Keratinocyte (primary cell): ENCODE measurements at regions not wholly inside any gene's neighbourhood (a gene's known extent, or its start where the extent isn't known, plus 50 kb on each side); places are given as distances from the start of the nearest gene placed in this dataset.

ENCODE experiments used
- DNase-seq: peaks from one replicate; pipeline ENCODE4 v3.0.0-alpha.2; 2011; ENCODE audit warnings: low read depth, missing footprints, low spot score
- FAIRE-seq: peaks from 2 replicates; lab custom pipeline; 2011; peaks lifted over from hg19 to GRCh38; lab: Jason Lieb, UNC
- H2AFZ ChIP-seq: 2 replicates; pipeline ENCODE4 v1.6.0; 2012; ENCODE audit warnings: low read length, control low read depth, inconsistent platforms; ENCODE audit not compliant: control insufficient read depth
- H3K27ac ChIP-seq: 2 replicates; pipeline ENCODE4 v1.5.1; 2011; ENCODE audit warnings: low read length; ENCODE audit not compliant: control insufficient read depth, insufficient read depth
- H3K27me3 ChIP-seq: 3 replicates; pipeline ENCODE4 v1.6.0; 2011; ENCODE audit warnings: low read length; ENCODE audit not compliant: control insufficient read depth, insufficient read depth; ENCODE audit errors: extremely low read depth
- H3K36me3 ChIP-seq, 2 experiments: 2 replicates in 1 of 2; 3 replicates in 1 of 2; pipeline ENCODE4 v1.5.1; 2011; ENCODE audit warnings: low read length in 2 of 2, mild to moderate bottlenecking in 1 of 2; ENCODE audit not compliant: control insufficient read depth in 2 of 2, insufficient read depth in 2 of 2; ENCODE audit errors: extremely low read depth in 1 of 2
- H3K4me1 ChIP-seq: 3 replicates; pipeline ENCODE4 v1.5.1; 2011; ENCODE audit warnings: low read length; ENCODE audit not compliant: control insufficient read depth, insufficient read depth; ENCODE audit errors: extremely low read depth
- H3K4me2 ChIP-seq: 3 replicates; pipeline ENCODE4 v1.6.0; 2011; ENCODE audit warnings: low read depth, low read length; ENCODE audit not compliant: control insufficient read depth, insufficient read depth; ENCODE audit errors: extremely low read depth
- H3K4me3 ChIP-seq, 3 experiments: fragments of 200-600 bp in 1 of 3; sonication (generic) in 1 of 3; 2 replicates in 2 of 3; 3 replicates in 1 of 3; pipeline ENCODE4 v1.5.1; 2011 to 2016; ENCODE audit warnings: low read length in 3 of 3, mild to moderate bottlenecking in 3 of 3, control low read depth in 2 of 3, inconsistent platforms in 1 of 3, low read depth in 1 of 3, mixed read lengths in 1 of 3, mixed run types in 1 of 3, moderate library complexity in 1 of 3; ENCODE audit not compliant: control insufficient read depth in 2 of 3, insufficient read depth in 2 of 3; ENCODE audit errors: extremely low read depth in 1 of 3
- H3K79me2 ChIP-seq: 2 replicates; pipeline ENCODE4 v1.6.0; 2012; ENCODE audit warnings: low read length; ENCODE audit not compliant: control insufficient read depth, insufficient read depth
- H3K9ac ChIP-seq: 3 replicates; pipeline ENCODE4 v1.6.0; 2011; ENCODE audit warnings: low read length; ENCODE audit not compliant: control insufficient read depth, insufficient read depth; ENCODE audit errors: extremely low read depth
- H3K9me1 ChIP-seq: 3 replicates; pipeline ENCODE4 v1.6.0; 2011; ENCODE audit warnings: low read length; ENCODE audit not compliant: control insufficient read depth, insufficient read depth; ENCODE audit errors: extremely low read depth
- H3K9me3 ChIP-seq: 2 replicates; pipeline ENCODE4 v1.5.1; 2012; ENCODE audit warnings: low read depth, low read length; ENCODE audit not compliant: control insufficient read depth
- H4K20me1 ChIP-seq: 3 replicates; pipeline ENCODE4 v1.6.0; 2011; ENCODE audit warnings: low read length; ENCODE audit not compliant: control insufficient read depth, insufficient read depth; ENCODE audit errors: extremely low read depth
- CTCF ChIP-seq, 3 experiments: IDR thresholded peaks in 1 of 3; conservative IDR thresholded peaks in 1 of 3; optimal IDR thresholded peaks in 1 of 3; 2 replicates in 2 of 3; 3 replicates in 1 of 3; pipeline versions ENCODE3 to v1.5.1; 2011; ENCODE audit warnings: low read length in 3 of 3, mild to moderate bottlenecking in 3 of 3, moderate library complexity in 2 of 3, control low read depth in 1 of 3, inconsistent platforms in 1 of 3; ENCODE audit not compliant: insufficient read depth in 2 of 3; ENCODE audit errors: extremely low read depth in 1 of 3
- EZH2 ChIP-seq: IDR thresholded peaks from one replicate; pipeline ENCODE4 v1.6.1; 2012; ENCODE audit warnings: inconsistent platforms, mild to moderate bottlenecking, low read length, moderate library complexity
- dilution Hi-C: fragments of 300-500 bp; cut with MboI; formaldehyde crosslinking; loops from one replicate; pipeline ENCODE4 v1.7.0; 2020; ENCODE audit warnings: low sequenced_read_pairs; ENCODE audit not compliant: extremely low pct_ligation_motif_present

GRCh38 chr12:77679686-77680085, 151.0 kb upstream of the NAV3 start:
- Histone ChIP-seq H3K36me3 (no peaks in the 10 kb centered on the region), H3K27me3 (no peaks in the 10 kb centered on the region), H3K9me3 (no peaks in the 10 kb centered on the region), H3K4me1 (no peaks in the 10 kb centered on the region), H3K79me2 (no peaks in the 10 kb centered on the region), H3K27ac (no peak overlapping the region), H4K20me1 (no peaks in the 10 kb centered on the region), H2AFZ (no peak overlapping the region), H3K9ac (no peak overlapping the region), H3K4me2 (no peak overlapping the region), H3K9me1 (no peaks in the 10 kb centered on the region), H3K4me3 (no peak overlapping the region)
- no peak for FAIRE-seq
- TF ChIP-seq CTCF (optimal IDR thresholded peaks at IDR 0.05 in 1 of 3, IDR thresholded peaks at IDR 0.05 in 1 of 3, conservative IDR thresholded peaks at IDR 0.05 in 1 of 3; ENCODE audit: extremely low read depth in 1 of 3, insufficient read depth in 2 of 3, low read length in 3 of 3) = no peak
- TF ChIP-seq EZH2 = no peak
- DNase-seq = no peak
- dilution Hi-C loops = no loop called here

GRCh38 chr12:77678621-77679020, 152.1 kb upstream of the NAV3 start:
- H4K20me1 ChIP-seq = no peaks in the 10 kb centered on the region
- H3K9ac ChIP-seq = no peak overlapping the region
- H3K36me3 ChIP-seq = no peaks in the 10 kb centered on the region
- DNase-seq (no peak), FAIRE-seq (no peak)
- H3K4me1 ChIP-seq = no peaks in the 10 kb centered on the region
- no peak overlapping the region for H3K27ac ChIP-seq
- dilution Hi-C loops = no loop called here
- H3K4me3 ChIP-seq = no peak overlapping the region
- H2AFZ ChIP-seq = no peak overlapping the region
- H3K79me2 ChIP-seq = no peaks in the 10 kb centered on the region
- H3K9me1 ChIP-seq = no peaks in the 10 kb centered on the region
- H3K27me3 ChIP-seq = no peaks in the 10 kb centered on the region
- TF ChIP-seq EZH2 = no peak
- no peak for TF ChIP-seq CTCF (optimal IDR thresholded peaks at IDR 0.05 in 1 of 3, IDR thresholded peaks at IDR 0.05 in 1 of 3, conservative IDR thresholded peaks at IDR 0.05 in 1 of 3; ENCODE audit: extremely low read depth in 1 of 3, insufficient read depth in 2 of 3, low read length in 3 of 3)
- no peak overlapping the region for H3K4me2 ChIP-seq
- H3K9me3 ChIP-seq = no peaks in the 10 kb centered on the region
